Activated B cell treated with CpG ODN at 0.5 μM for 24 hours (primary cell): ENCODE measurements at regions not wholly inside any gene's neighbourhood (a gene's known extent, or its start where the extent isn't known, plus 50 kb on each side); places are given as distances from the start of the nearest gene placed in this dataset.

Experiments
- ATAC-seq: fragments of 200-7000 bp; cut with Tn5 transposase; one replicate; pipeline ENCODE4 v1.10.0; 2021; ENCODE audit warnings: low read depth, mild to moderate bottlenecking, moderate library complexity
- CTCF ChIA-PET: fragments of 350-600 bp; sonication (Branson Sonifier 250); formaldehyde crosslinking; loops from one replicate; lab custom pipeline; 2021; ENCODE audit warnings: antibody characterized with exemption; lab: Charles Lee
- POLR2A ChIA-PET: fragments of 350-600 bp; sonication (Branson Sonifier 250); formaldehyde crosslinking; loops from one replicate; lab custom pipeline; 2021; ENCODE audit warnings: antibody characterized with exemption; lab: Charles Lee
- DNase-seq: peaks from one replicate; pipeline ENCODE4 v3.0.0; 2022
- H3K27ac Mint-ChIP-seq: one replicate; pipeline ENCODE4 v1.8.0; 2020; ENCODE audit warnings: mixed read lengths
- H3K27me3 Mint-ChIP-seq: one replicate; pipeline ENCODE4 v1.8.0; 2021; ENCODE audit warnings: mixed read lengths
- H3K36me3 Mint-ChIP-seq: one replicate; pipeline ENCODE4 v1.8.0; 2021; ENCODE audit warnings: low read depth, mixed read lengths
- H3K4me1 Mint-ChIP-seq: one replicate; pipeline ENCODE4 v1.8.0; 2021; ENCODE audit warnings: mixed read lengths
- H3K4me3 Mint-ChIP-seq: one replicate; pipeline ENCODE4 v1.8.0; 2020; ENCODE audit warnings: mild to moderate bottlenecking, mixed read lengths
- H3K9me3 Mint-ChIP-seq: one replicate; pipeline ENCODE4 v1.8.0; 2020; ENCODE audit warnings: mixed read lengths
- intact Hi-C: fragments of 100-400 bp; cut with micrococcal nuclease; formaldehyde crosslinking; loops from one replicate; pipeline ENCODE4 v1.15.1; 2024
- TF ChIP-seq, protein P1 (sequence below): fragments of 200-600 bp; IDR thresholded peaks from one replicate; pipeline ENCODE4 v1.8.0; 2022; ENCODE audit warnings: antibody characterized with exemption, mild to moderate bottlenecking

DNA sequence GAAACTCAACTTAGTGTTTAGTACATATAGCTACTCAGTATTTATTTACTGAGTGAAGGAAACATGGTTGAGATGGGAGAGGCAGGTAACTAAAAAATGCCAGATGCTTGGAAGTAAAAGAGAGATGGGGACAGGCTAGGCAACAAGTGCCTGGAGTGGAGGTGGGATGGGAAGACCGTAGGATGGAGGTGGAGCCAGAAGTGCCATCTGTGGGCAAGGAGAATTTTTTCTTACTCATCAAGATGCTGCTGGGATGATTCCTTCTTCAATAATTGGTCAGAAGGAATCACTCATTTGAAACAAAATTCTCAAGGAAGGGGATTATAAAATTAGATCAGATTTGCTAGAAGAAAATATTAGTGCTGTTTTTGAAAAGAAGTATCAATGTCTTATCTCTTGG lies 72.9 kb downstream of the IFI44 start:
- Mint-ChIP-seq H3K27me3 (peaks cover 2% of the 10 kb centered on the region), H3K4me1 (no peaks in the 10 kb centered on the region), H3K27ac (no peak overlapping the region), H3K9me3 (no peaks in the 10 kb centered on the region), H3K36me3 (no peaks in the 10 kb centered on the region), H3K4me3 (no peak overlapping the region)
- DNase-seq = no peak
- ChIA-PET POLR2A (no interaction called here), CTCF (no interaction called here)
- TF ChIP-seq, protein P1, sequence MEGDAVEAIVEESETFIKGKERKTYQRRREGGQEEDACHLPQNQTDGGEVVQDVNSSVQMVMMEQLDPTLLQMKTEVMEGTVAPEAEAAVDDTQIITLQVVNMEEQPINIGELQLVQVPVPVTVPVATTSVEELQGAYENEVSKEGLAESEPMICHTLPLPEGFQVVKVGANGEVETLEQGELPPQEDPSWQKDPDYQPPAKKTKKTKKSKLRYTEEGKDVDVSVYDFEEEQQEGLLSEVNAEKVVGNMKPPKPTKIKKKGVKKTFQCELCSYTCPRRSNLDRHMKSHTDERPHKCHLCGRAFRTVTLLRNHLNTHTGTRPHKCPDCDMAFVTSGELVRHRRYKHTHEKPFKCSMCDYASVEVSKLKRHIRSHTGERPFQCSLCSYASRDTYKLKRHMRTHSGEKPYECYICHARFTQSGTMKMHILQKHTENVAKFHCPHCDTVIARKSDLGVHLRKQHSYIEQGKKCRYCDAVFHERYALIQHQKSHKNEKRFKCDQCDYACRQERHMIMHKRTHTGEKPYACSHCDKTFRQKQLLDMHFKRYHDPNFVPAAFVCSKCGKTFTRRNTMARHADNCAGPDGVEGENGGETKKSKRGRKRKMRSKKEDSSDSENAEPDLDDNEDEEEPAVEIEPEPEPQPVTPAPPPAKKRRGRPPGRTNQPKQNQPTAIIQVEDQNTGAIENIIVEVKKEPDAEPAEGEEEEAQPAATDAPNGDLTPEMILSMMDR = no peak
- ATAC-seq = no peak
- intact Hi-C loops = no loop called here

DNA sequence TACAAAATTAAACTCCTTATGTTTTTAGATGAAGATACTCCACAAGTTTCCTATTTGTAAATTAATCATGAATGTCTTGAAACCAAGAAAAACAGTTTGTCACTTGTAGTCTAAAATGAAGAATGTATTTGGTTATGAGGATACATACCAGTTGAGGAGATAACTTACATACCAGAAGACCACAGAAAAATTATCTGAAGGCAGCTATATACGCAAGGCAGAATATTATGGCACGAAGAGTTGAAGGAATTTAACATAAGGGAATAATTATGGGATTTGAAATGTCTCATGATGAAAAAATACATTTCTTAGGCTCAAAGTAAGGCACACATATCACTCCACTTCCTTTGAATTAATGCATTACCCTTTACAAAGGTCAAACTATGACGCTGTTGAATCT lies 73.3 kb downstream of the IFI44 start:
- Mint-ChIP-seq H3K27me3 (no peaks in the 10 kb centered on the region), H3K9me3 (no peaks in the 10 kb centered on the region), H3K27ac (no peak overlapping the region), H3K4me3 (no peak overlapping the region), H3K4me1 (no peaks in the 10 kb centered on the region), H3K36me3 (no peaks in the 10 kb centered on the region)
- POLR2A ChIA-PET = no interaction called here
- intact Hi-C loops = no loop called here
- DNase-seq (no peak), ATAC-seq (no peak)
- CTCF ChIA-PET = no interaction called here
- TF ChIP-seq, protein P1 = no peak

- H3K36me3 Mint-ChIP-seq = no peaks in the 10 kb centered on the region
- ChIA-PET CTCF (no interaction called here), POLR2A (no interaction called here)
- no peak for ATAC-seq
- no peak overlapping the region for H3K4me3 Mint-ChIP-seq
- H3K4me1 Mint-ChIP-seq = no peaks in the 10 kb centered on the region
- intact Hi-C loops = no loop called here
- no peak overlapping the region for H3K27ac Mint-ChIP-seq
- H3K9me3 Mint-ChIP-seq = no peaks in the 10 kb centered on the region
- DNase-seq = no peak
- TF ChIP-seq, protein P1 = no peak
- no peaks in the 10 kb centered on the region for H3K27me3 Mint-ChIP-seq
Observed at GRCh38 chr1:78726686-78727085, 77.1 kb downstream of the IFI44 start.

DNA sequence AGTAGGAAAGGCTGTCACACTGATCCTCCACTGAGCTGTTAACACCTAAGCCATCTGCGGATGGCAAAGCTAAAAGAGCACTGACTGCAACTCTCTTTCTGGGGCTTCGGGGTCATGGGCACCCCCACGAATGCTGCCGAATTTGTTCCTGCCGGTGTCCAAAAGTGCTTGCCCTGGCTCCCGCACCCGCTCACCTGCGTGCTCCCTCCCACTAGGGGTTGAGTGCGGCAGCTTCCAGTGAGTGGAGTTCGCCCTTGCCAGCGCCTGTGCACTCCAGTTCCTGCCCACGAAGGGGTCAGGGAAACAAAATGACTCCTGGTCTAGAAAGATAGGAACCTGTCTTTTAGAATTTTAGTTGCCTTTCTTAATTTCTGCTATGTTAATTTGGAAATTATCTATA lies 78.7 kb downstream of the IFI44 start:
- intact Hi-C loops = no loop called here
- no peak overlapping the region for H3K27ac Mint-ChIP-seq
- DNase-seq = no peak
- H3K4me3 Mint-ChIP-seq = no peak overlapping the region
- H3K36me3 Mint-ChIP-seq = no peaks in the 10 kb centered on the region
- no peaks in the 10 kb centered on the region for H3K4me1 Mint-ChIP-seq
- no peaks in the 10 kb centered on the region for H3K9me3 Mint-ChIP-seq
- ATAC-seq = no peak
- TF ChIP-seq, protein P1 = no peak
- ChIA-PET POLR2A (no interaction called here), CTCF (no interaction called here)
- H3K27me3 Mint-ChIP-seq = no peaks in the 10 kb centered on the region

- TF ChIP-seq, protein P1 = no peak
- Mint-ChIP-seq H3K27me3 (no peaks in the 10 kb centered on the region), H3K36me3 (no peaks in the 10 kb centered on the region), H3K9me3 (no peaks in the 10 kb centered on the region), H3K4me3 (no peak overlapping the region), H3K27ac (no peak overlapping the region), H3K4me1 (no peaks in the 10 kb centered on the region)
- ChIA-PET CTCF (no interaction called here), POLR2A (no interaction called here)
- ATAC-seq = no peak
- intact Hi-C loops = loop anchor here (2.0 kb wide), 1 partner anchor 19 kb away; no protein-coding TSS in a partner anchor
- no peak for DNase-seq
Observed at GRCh38 chr1:78730054-78730453, 80.4 kb downstream of the IFI44 start.
